ENCODE measurements at regions not wholly inside any gene's neighbourhood (a gene's known extent, or its start where the extent isn't known, plus 50 kb on each side); places are given as distances from the start of the nearest gene placed in this dataset.

- Histone ChIP-seq H3K9me1 (ENCODE audit: insufficient read depth, low read length) (peaks cover 6% of the 10 kb centered on the region), H4K91ac (ENCODE audit: insufficient read depth, low read depth, low read length) (peak overlapping the region; percentile 81; the same call in 1 of the 2 replicates), H3K27ac (ENCODE audit: insufficient read depth, low read length) (peak overlapping the region; percentile 63), H3K56ac (ENCODE audit: extremely low read depth, insufficient read depth, low read length) (no peak overlapping the region), H4K20me1 (ENCODE audit: insufficient read depth, low read length) (no peaks in the 10 kb centered on the region), H3K36me3 (ENCODE audit: control insufficient read depth, insufficient read depth, low read length) (no peaks in the 10 kb centered on the region), H3K27me3 (ENCODE audit: control insufficient read depth, insufficient read depth, low read length) (no peaks in the 10 kb centered on the region), H3K18ac (ENCODE audit: low read depth, low read length) (peak overlapping the region; percentile 76), H2AFZ (replicated peaks; ENCODE audit: low read length, poor library complexity) (peak overlapping the region; percentile 72), H2BK5ac (ENCODE audit: low read depth, low read length, poor library complexity, severe bottlenecking) (peak overlapping the region; percentile 84), H2AK9ac (replicated peaks; ENCODE audit: low read depth, low read length, poor library complexity) (peak overlapping the region; percentile 42), H4K8ac (ENCODE audit: low read depth in 2 of 2, low read length in 2 of 2) (peak overlapping the region; percentile 58 to 62), H3K14ac (replicated peaks; ENCODE audit: low read depth, low read length) (peak overlapping the region; percentile 88), H3K4me2 (ENCODE audit: low read depth, low read length) (peak overlapping the region; percentile 59; the same call in 1 of the 2 replicates), H2AK5ac (ENCODE audit: low read depth, low read length) (peak overlapping the region; percentile 86), H2BK120ac (ENCODE audit: low read depth, low read length) (peak overlapping the region; percentile 97), H4K5ac (ENCODE audit: low read depth, low read length) (peak overlapping the region; percentile 50; the same call in 1 of the 2 replicates), H2BK15ac (ENCODE audit: low read depth, low read length) (peak overlapping the region; percentile 96; the same call in 2 of the 3 replicates), H3K9ac (ENCODE audit: low read depth, low read length) (peak overlapping the region; percentile 13; the same call in 1 of the 2 replicates), H2BK20ac (ENCODE audit: low read depth, low read length) (peak overlapping the region; percentile 99), H3K23ac (ENCODE audit: low read depth, low read length) (peak overlapping the region; percentile 91), H3K4me1 (ENCODE audit: control insufficient read depth, insufficient read depth, low read length) (peaks cover 10% of the 10 kb centered on the region), H3K4ac (ENCODE audit: low read depth, low read length) (peak overlapping the region; percentile 84), H3K79me1 (ENCODE audit: low read depth in 1 of 2, low read length in 2 of 2) (no peaks in the 10 kb centered on the region), H3K4me3 (ENCODE audit: insufficient read depth, low read depth, low read length) (no peak overlapping the region), H3K9me3 (ENCODE audit: control insufficient read depth, insufficient read depth, low read length) (peaks cover 4% of the 10 kb centered on the region; the same call in 1 of the 2 replicates)
- ATAC-seq (ENCODE audit: low read depth) (peak; percentile 94), DNase-seq (peak; percentile 88)
- POLR2A ChIA-PET (ENCODE audit: unreplicated experiment), result no interaction called here
- peak; percentile 20; the same call in 1 of the 2 replicates for TF ChIP-seq RAD21 (IDR thresholded peaks at IDR 0.05; ENCODE audit: low read length)
- TF ChIP-seq CHD1 (IDR thresholded peaks at IDR 0.05; ENCODE audit: low read depth, low read length), result no peak
- no CpG with 5 or more reads among the region's 2 CpGs for WGBS, 2 experiments (ENCODE audit: extremely low coverage in 2 of 2, insufficient read length in 1 of 2)
- dilution Hi-C loops (cut with HindIII; ENCODE audit: low sequenced_read_pairs, unreplicated experiment), result no loop called here
- intact Hi-C loops (cut with micrococcal nuclease), result no loop called here
- in situ Hi-C loops (cut with MboI; ENCODE audit: low sequenced_read_pairs), result no loop called here
- no TSS peak for BruUV-seq (replicated peaks)
- CTCF ChIA-PET, result interaction anchor here (0.7 kb wide), 1 partner anchor 17 kb away, joined by 4 read pairs; no protein-coding TSS in a partner anchor
Observed at GRCh38 chr9:108534741-108535140, 321.0 kb downstream of the ACTL7B start.
